ENCODE measurements at regions not wholly inside any gene's neighbourhood (a gene's known extent, or its start where the extent isn't known, plus 50 kb on each side); places are given as distances from the start of the nearest gene placed in this dataset.

- H3K4me3 ChIP-seq (ENCODE audit: low read length): no peak overlapping the region
- no peak for TF ChIP-seq CTCF (conservative IDR thresholded peaks at IDR 0.05; ENCODE audit: low read depth, low read length)
These were observed 203.8 kb upstream of the HES1 start for GRCh38 chr3:193932136-193932535.

GRCh38 chr3:193932576-193932975, 203.4 kb upstream of the HES1 start:
- DNase-seq (ENCODE audit: low read depth): no peak
- no peak overlapping the region for H3K4me3 ChIP-seq (ENCODE audit: low read length)
- TF ChIP-seq CTCF (conservative IDR thresholded peaks at IDR 0.05; ENCODE audit: low read depth, low read length): no peak

More at GRCh38 chr3:193932136-193932535, 203.8 kb upstream of the HES1 start:
- no peak for DNase-seq (ENCODE audit: low read depth)

- H3K4me3 ChIP-seq (ENCODE audit: low read length): no peak overlapping the region
- no peak for TF ChIP-seq CTCF (conservative IDR thresholded peaks at IDR 0.05; ENCODE audit: low read depth, low read length)
- no peak for DNase-seq (ENCODE audit: low read depth)
These were observed 202.5 kb upstream of the HES1 start for GRCh38 chr3:193933451-193933850.

GRCh38 chr3:193935916-193936315, 200.0 kb upstream of the HES1 start:
- DNase-seq (ENCODE audit: low read depth): no peak
- no peak for TF ChIP-seq CTCF (conservative IDR thresholded peaks at IDR 0.05; ENCODE audit: low read depth, low read length)
- no peak overlapping the region for H3K4me3 ChIP-seq (ENCODE audit: low read length)

GRCh38 chr3:193938613-193939012, 197.3 kb upstream of the HES1 start:
- TF ChIP-seq CTCF (conservative IDR thresholded peaks at IDR 0.05; ENCODE audit: low read depth, low read length): no peak
- no peak overlapping the region for H3K4me3 ChIP-seq (ENCODE audit: low read length)
- DNase-seq (ENCODE audit: low read depth): no peak

GRCh38 chr3:193939527-193939926, 196.4 kb upstream of the HES1 start:
- no peak overlapping the region for H3K4me3 ChIP-seq (ENCODE audit: low read length)
- TF ChIP-seq CTCF (conservative IDR thresholded peaks at IDR 0.05; ENCODE audit: low read depth, low read length): no peak
- DNase-seq (ENCODE audit: low read depth): no peak

GRCh38 chr3:193940526-193940925, 195.4 kb upstream of the HES1 start:
- H3K4me3 ChIP-seq (ENCODE audit: low read length): no peak overlapping the region
- DNase-seq (ENCODE audit: low read depth): no peak
- no peak for TF ChIP-seq CTCF (conservative IDR thresholded peaks at IDR 0.05; ENCODE audit: low read depth, low read length)
